ENCODE measurements at regions not wholly inside any gene's neighbourhood (a gene's known extent, or its start where the extent isn't known, plus 50 kb on each side); places are given as distances from the start of the nearest gene placed in this dataset.

DNA sequence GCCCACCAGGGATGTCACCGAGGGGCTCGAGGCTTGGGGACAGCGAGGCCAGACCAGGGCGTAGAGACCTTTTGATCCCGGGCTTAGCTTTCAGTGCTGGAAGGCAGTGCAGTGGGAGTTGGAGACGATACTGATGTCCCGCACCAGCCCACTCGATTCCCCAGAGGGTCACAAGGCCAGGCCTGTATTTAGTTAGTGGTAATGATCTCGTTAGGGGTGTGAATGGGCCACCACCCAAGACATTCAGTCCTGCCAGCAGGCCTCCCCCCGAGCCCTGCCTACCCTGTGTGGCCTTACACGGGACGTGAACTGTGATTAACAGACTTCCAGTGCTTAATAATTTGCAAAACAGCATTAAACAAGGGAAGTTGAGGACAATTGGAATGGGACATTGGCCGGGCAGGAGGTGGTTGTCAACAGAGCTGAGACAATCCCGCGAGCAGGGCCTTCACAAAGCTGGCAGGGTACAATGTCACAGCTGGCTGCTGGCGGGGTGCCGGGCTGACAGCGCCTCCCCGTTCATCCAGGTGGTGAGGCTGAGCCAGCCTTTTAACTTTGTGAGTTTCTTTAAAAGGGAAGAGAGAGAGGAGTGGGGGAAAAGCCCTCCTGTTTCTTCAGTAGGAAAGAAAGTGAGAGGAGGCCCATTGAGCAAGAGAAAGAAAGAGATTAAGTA is 175.3 kb upstream of the RALGAPA2 start:
- no peak for DNase-seq (ENCODE audit: low spot score)
- no peak for FAIRE-seq

- DNase-seq (ENCODE audit: low spot score) (no peak), FAIRE-seq (no peak)
Observed at GRCh38 chr20:20881808-20882207, 169.4 kb upstream of the RALGAPA2 start.

- FAIRE-seq: no peak
Observed at GRCh38 chr20:20877079-20877478, 164.6 kb upstream of the RALGAPA2 start.

DNA sequence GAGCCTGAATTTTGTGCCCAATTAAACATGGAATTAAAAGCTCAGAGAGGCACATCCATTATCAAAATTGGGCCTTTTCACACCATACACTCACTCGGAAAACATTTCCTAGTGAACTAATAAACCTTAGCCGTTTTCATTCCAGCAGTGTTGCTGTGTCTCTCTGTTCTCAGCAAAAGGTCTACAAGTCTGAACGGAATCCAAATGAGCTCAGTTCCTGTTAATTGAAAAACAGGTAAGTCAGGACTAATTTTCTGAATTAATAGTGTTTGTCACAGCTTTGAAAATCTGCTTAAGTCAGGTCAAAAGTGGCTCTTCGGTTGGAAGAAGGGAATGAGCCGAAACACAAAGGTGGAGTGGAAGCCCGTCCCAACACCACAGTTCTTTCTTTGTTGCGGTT is 163.3 kb upstream of the RALGAPA2 start:
- DNase-seq (ENCODE audit: low spot score): no peak
- FAIRE-seq: no peak

More at GRCh38 chr20:20877079-20877478, 164.6 kb upstream of the RALGAPA2 start:
- no peak for DNase-seq (ENCODE audit: low spot score)

DNA sequence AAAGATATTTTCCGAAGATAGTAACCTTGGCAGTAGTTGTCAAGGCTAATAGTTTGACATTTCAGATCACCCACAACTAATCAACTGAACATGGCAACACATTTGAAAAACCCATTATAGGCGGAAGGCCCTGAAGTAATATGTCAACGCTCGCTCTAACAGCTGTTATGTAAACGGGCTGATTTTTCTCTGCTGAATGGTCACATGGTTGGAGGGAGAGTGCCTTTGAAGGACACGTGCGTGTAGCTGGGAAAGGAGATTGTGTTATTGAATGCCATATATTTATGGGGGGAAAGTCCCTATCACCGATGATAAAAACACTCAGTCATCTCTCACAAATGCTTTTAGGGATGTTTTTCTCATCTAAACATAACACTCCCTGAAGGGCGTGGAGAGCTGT is 160.0 kb upstream of the RALGAPA2 start:
- DNase-seq (ENCODE audit: low spot score) (no peak), FAIRE-seq (no peak)

- no peak for FAIRE-seq
- DNase-seq (ENCODE audit: low spot score): no peak
Observed at GRCh38 chr20:20869161-20869775, 156.8 kb upstream of the RALGAPA2 start.

DNA sequence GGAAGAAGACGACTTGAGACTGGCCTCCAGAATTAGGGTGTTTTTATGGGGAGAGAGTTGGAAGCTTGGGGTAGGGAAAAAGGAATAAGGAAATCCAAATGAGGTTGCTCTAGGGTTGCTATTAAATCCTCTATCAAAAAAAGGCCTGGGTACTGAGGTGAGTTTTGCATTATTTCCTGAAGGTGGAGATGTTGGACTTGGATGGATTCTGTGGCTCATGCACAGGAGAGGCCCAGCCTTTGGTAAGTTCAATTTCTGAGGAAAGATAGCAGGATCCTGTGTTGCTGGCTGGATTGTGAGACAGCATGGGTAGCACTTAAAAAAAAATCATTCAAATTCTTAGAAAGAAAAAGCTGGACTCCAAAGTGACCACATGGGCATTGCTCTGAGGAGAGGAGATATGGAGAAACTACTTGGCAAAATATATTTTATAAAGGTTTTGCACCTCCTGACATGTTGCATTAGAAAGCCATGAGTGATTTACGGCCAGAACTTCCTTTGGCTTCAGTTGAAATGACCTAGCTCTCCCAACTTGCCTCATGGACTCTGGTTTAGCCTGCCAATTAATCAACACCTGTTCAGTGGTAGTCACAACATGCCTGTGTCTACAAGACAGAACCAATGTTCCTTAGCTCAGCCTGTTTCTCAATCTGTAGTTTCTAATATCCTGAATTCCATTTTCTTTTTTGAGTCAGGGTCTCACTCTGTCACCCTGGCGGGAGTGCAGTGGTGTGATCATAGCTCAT is 152.1 kb upstream of the RALGAPA2 start:
- FAIRE-seq: no peak

DNA sequence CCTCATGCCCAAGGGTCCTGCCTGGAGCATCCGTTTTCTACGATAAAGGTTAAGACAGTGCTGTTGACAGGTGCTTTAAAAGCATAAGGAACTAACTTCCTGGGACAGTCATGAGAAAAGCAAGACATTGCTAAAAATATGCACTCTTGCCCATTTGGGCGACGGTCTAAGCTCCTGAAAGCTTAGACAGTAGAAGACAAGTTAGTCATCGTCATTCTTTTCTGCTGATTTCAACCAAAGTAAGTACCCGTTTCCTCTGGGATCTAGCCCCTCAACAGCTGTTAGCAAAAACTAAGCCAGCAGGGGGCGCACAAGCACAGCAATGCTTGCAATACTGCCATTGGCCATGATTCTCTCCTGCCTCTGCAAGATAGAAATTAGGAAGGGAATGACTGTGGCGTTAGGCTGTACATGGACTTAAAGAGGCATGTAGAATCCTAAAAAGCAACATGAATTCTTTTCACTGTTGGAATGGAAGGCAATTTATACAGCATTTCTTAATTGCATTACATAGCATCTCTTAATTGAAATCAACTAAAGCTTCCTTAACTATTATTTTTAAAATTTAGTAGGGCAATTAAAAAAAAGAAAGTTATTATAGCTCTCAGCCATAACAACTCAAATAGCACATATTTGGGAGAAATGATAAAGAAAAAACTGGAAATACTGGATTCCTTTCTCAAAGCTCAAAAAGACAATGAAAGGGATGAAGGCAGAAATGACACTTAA is 147.8 kb upstream of the RALGAPA2 start:
- DNase-seq (ENCODE audit: low spot score) (peak; percentile 80), FAIRE-seq (peak; percentile 70)

More for the DNA sequence above, 152.1 kb upstream of the RALGAPA2 start:
- DNase-seq (ENCODE audit: low spot score): peak; percentile 27

DNA sequence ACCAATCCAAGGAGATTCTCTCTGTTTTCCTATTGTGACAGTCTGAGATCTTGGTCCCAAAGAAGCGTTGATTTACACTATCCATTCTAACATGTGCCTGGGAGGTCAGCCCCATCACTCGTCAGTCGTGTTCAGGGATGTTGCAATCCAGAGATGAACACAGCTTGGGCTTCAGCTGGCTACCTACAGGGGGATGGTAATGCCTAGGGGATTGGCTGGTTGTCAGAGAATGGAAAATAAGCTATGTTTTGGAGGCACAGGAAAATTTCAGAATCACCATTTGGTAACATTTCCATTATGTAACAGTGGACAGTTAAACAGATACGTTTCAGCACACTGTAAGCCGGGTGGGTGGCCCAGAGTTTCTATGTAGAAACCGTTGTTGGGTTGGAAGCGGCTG is 147.1 kb upstream of the RALGAPA2 start:
- DNase-seq (ENCODE audit: low spot score) (no peak), FAIRE-seq (no peak)

- DNase-seq (ENCODE audit: low spot score) (no peak), FAIRE-seq (no peak)
Observed at GRCh38 chr20:20856956-20857355, 144.5 kb upstream of the RALGAPA2 start.

DNA sequence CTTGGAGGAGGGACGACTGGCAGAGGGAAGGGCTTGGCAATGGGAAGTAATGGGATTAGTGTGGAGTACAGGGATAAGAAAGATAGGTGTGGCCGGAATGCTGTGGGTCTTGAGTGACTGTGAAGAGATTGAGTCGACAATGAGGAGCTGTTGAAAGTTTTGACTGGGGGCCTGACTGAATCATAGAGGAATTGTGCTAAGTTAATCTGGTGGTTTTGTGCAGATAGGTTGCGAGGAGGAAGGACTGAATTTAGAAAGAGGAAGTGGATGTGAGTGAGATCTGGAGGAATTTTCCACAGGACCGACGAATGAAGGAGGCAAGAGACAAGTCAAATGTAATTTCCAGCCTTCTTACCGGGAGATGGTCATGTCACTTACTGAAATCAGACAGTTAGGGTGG is 143.9 kb upstream of the RALGAPA2 start:
- no peak for FAIRE-seq
- DNase-seq (ENCODE audit: low spot score): no peak

- FAIRE-seq: no peak
- DNase-seq (ENCODE audit: low spot score): no peak
Observed at GRCh38 chr20:20851385-20851784, 138.9 kb upstream of the RALGAPA2 start.

DNA sequence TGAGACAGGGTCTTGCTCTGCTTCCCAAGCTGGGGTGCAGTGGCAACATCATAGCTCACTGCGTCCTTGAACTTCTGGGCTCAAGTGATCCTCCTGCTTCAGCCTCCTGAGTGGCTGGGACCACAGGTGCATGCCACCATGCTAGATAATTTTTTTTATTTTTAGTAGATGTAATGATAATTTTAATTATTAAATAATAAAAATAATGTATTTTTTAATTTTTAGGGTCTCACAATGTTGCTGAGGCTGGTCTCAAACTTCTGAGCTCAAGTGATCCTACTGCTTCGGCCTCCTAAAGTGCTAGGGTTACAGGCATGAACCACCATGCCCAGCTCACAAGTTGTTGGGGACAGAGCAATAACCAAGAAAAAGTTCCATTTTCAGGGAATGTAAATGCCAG is 138.0 kb upstream of the RALGAPA2 start:
- DNase-seq (ENCODE audit: low spot score) (no peak), FAIRE-seq (no peak)

- FAIRE-seq: no peak
Observed at GRCh38 chr20:20849161-20849560, 136.7 kb upstream of the RALGAPA2 start.

GRCh38 chr20:20847814-20848213 is 135.4 kb upstream of the RALGAPA2 start:
- no peak for FAIRE-seq
- DNase-seq (ENCODE audit: low spot score): no peak

More at GRCh38 chr20:20849161-20849560, 136.7 kb upstream of the RALGAPA2 start:
- no peak for DNase-seq (ENCODE audit: low spot score)

- FAIRE-seq (no peak), DNase-seq (ENCODE audit: low spot score) (no peak)
Observed at GRCh38 chr20:20843982-20844381, 131.5 kb upstream of the RALGAPA2 start.

DNA sequence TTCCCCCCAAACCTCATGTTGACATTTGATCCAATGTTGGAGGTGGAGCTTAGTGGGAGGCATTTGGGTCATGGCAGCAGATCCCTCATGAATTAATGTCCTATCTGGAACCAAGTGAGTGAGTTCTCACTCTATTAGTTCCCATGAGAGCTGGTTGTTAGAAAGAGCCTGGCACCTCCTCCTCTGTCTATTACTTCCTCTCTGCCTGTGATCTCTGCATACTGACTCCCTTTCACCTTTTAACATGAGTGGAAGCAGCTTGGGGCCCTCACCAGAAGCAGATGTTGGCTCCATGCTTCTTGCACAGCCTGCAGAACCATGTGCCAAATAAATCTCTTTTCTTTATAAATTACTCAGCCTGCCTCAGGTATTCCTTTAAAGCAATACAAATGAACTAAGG is 127.3 kb upstream of the RALGAPA2 start:
- FAIRE-seq (no peak), DNase-seq (ENCODE audit: low spot score) (no peak)

DNA sequence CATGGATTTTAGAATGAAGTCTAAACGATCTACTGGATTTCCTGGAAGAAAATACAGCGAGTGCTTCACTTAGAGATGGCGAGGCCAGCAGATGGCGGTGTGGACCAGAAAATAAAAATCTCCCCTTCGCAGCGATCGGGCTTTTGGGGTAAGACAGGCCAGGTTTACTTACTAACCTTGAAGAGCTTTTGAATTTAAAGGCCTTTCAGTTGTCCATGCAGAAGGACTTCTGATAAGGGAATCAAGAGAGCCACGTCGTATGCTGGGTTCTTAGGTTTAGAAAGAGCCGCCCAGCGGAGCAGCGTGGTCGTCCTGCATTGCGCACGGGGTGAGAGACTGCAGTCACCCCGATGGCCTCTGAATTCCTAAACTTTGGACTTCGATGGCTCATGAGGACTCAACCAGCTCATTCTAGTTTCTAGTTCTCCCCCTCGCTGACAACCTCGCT is 125.2 kb upstream of the RALGAPA2 start:
- FAIRE-seq: no peak
- DNase-seq (ENCODE audit: low spot score): peak; percentile 61

DNA sequence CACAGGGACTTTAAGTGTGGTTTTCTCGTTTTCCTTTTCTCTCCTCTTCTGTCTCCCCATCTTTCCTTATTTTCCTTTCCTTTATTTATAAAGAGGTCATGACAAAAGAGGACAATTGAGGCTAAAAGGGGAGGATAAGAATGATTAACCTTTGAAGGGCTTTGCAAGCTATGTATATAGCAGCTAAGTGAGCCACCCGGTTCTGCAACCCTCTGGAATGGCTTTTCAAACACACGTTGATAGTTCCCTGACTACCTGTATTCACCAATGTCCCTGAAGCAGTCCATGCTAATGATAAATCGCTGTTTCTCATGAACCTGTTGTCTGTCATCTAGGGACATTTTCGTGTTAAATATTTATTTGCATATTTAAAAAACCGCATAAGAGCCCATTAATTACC is 124.4 kb upstream of the RALGAPA2 start:
- DNase-seq (ENCODE audit: low spot score): no peak
- FAIRE-seq: no peak

- FAIRE-seq (no peak), DNase-seq (ENCODE audit: low spot score) (no peak)
Observed at GRCh38 chr20:20835897-20836296, 123.5 kb upstream of the RALGAPA2 start.

DNA sequence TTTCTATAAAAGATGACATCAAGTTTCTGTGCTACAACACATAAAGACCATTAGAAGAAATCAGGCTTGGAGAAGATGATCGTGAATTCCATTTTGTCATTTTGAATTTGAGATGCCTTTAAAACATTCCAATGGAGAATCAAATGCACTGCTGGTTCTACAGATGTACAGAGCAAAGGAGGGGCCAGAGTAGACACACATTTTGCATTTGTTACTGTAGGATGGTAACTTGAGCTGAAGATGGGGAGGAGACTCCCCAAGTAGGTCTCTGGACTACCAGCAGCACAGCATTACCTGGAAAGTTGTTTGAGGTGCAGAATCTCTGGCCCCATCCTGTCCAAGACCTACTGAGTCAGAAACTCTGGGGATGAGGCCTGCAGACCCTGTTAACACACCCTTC is 121.6 kb upstream of the RALGAPA2 start:
- FAIRE-seq: no peak

DNA sequence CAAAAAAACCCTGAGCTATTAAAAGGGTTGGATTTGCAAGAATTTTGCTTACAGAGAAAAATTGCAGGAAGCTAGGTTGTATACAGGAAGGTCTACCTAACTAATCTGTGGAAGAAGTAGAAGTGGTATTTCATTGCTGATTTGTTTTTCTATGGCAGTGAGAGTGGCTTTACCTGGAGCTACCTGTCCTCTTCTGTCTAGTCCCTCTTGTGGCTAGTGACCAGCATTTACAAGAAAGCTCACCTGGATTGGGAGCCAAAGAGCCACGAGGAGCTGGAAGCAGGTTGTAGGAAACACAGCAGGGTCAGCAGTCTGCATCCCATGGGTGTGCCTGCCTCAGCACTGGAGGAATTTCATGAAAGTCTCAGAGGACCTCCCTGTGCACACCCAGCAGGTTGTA is 120.3 kb upstream of the RALGAPA2 start:
- no peak for DNase-seq (ENCODE audit: low spot score)
- FAIRE-seq: no peak

More for the DNA sequence above, 121.6 kb upstream of the RALGAPA2 start:
- DNase-seq (ENCODE audit: low spot score): no peak

Measured in urothelium cell line (cell line).